GM19193 (cell line): ENCODE measurements at regions not wholly inside any gene's neighbourhood (a gene's known extent, or its start where the extent isn't known, plus 50 kb on each side); places are given as distances from the start of the nearest gene placed in this dataset.

Experiments
- POLR2A ChIP-seq: IDR thresholded peaks from 4 replicates; pipeline ENCODE4 v1.6.1; 2011; ENCODE audit not compliant: insufficient read depth, insufficient read length; ENCODE audit errors: extremely low read depth

- no peak for TF ChIP-seq POLR2A
Measured at GRCh38 chr2:234339011-234339410, 157.9 kb downstream of the ARL4C start.

DNA sequence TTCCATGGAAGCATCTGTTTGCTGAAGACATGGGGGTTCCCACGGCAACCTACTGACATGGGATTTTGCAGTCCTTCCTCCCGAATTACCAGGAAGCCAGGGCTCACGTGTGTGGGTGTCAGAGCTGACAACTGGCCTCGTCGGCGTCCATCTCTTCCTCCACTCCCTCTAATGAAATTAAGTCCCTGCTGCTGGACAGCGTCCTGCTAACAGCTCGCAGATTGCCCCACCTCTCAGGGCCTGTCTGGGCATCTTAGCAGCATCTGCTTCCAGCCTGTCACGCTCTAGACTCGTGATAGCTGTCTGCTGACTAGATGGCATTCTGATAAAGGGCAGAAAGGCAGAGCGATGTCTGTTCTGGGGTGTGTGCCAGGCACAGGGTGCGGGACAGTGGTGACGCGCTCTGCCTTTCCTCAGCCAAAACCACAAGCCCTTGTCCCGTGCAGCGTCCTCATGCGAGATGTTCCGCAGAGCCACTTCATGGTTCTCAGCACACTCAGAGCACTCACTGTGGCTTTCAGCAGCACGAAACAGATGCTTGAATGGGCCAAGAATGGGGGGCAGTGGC, 161.1 kb downstream of the ARL4C start:
- no peak for TF ChIP-seq POLR2A

DNA sequence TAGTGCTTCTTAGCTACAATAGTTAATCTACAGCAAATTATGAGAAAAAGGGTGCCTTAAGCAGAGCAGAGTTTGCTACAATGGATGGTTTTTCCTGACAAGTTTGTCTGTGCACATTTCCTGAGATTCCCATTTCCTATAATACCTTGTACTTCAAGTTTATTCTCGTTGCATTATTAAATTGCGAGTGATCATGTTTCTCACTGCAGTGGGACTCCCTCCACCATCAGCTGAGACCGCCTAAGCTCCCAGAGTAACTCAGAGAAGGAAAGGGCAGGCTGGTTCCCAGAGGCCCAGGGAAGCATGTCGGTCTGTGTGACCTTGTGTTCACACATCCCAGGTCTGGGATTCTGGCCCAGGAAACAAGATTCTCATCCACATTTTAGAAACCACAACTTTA, 162.1 kb downstream of the ARL4C start:
- no peak for TF ChIP-seq POLR2A

DNA sequence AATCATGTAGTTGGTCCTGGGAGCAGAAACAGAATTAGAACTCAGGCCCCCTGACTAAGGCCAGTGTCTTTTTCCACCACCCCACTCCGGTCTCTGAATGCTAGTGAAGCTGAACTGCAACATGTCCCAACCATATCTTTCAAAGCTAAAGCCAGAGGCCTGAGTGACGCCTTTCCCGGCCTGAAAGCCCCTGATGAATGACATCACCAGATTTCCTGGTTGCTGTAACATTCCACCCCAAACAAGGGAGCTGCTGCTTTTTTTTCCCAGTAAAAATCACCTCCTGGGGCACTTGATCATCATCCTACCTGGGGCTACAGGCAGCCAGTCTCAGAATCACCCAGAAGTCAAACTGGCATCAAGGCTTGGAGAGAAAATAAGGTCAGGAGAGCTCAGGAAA, 162.7 kb downstream of the ARL4C start:
- no peak for TF ChIP-seq POLR2A

GRCh38 chr2:234333168-234334130, 163.4 kb downstream of the ARL4C start:
- TF ChIP-seq POLR2A = no peak

- TF ChIP-seq POLR2A = no peak
Measured at GRCh38 chr2:234331966-234332365, 164.9 kb downstream of the ARL4C start.

GRCh38 chr2:234331566-234331965, 165.3 kb downstream of the ARL4C start:
- TF ChIP-seq POLR2A = no peak

DNA sequence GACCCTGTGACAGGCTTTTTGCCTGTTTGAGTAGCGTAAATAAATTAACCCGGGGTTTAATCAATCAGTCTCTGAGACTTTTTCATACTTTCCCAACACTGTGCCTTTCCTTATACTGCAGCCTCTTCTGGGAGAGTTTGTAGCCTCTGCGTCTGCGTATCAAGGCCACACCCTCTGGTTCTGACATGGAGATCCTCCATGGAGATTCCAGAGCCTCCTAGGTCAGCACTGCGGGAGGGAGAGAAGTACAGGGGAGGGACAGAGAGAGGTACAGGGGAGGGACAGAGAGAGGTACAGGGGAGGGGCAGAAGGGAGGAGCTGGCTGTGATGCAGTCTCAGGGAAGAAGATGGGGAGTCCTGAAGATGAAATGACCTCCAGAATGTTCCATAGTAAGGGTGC, 166.0 kb downstream of the ARL4C start:
- no peak for TF ChIP-seq POLR2A

GRCh38 chr2:234329202-234329960, 167.5 kb downstream of the ARL4C start:
- no peak for TF ChIP-seq POLR2A

GRCh38 chr2:234328444-234328990, 168.4 kb downstream of the ARL4C start:
- TF ChIP-seq POLR2A = no peak

DNA sequence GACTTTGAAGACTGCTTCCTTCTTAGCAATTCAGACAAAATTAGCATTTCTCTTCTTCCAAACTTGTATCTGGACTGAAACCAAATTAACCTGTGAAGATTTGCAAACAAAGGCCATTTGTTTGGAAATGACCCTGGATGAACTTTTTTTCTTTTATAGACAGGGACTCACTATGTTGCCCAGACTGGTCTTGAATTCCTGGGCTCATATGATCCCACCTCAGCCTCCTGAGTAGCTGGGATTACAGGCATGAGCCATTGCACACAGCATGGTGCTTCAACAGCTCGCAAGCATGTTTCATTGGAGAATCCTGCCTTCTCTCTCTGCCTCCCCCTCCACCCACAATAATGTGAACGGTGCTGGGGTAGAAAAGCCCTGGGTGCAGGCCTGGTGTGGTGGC, 170.2 kb downstream of the ARL4C start:
- TF ChIP-seq POLR2A = no peak

- no peak for TF ChIP-seq POLR2A
Measured at GRCh38 chr2:234324116-234324515, 172.8 kb downstream of the ARL4C start.

GRCh38 chr2:234322766-234323465, 174.0 kb downstream of the ARL4C start:
- TF ChIP-seq POLR2A = no peak

DNA sequence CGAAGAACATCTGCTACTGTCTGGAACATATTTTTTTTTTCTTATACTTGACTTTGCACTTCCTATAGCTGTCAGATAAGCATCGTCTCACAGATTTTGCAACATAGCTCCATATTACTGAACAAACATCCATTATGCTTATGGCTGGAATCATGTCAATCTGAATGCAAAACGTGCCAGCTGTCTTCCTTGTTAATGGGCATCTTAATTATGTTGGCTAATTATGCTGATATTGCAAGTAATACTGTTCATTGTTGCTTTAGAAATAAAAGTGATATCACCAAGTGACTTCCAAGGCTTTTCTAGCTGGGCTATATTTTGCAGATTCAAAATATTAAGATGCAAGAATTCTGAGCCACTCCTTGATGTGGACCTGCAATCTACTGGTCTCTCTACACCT, 176.8 kb downstream of the ARL4C start:
- TF ChIP-seq POLR2A = no peak

DNA sequence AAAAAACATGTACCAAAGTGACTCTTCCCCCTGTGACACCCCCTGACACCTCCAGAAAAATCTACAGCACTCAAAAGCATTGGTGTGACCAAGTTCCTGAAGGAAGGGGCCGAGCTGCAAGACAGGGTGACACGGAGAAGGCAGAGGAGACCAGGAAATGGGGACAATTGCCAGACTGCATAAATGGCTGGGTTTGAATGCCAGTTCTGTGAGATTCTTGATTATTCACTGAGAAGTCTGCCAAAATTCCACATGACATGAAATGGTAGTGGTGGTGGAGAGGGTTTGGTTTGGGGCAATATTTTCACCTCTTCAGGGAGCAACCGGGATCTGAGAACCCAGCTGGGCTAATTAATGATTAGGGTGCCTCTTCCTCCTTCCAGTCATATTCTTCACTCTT, 178.5 kb downstream of the ARL4C start:
- TF ChIP-seq POLR2A = no peak

DNA sequence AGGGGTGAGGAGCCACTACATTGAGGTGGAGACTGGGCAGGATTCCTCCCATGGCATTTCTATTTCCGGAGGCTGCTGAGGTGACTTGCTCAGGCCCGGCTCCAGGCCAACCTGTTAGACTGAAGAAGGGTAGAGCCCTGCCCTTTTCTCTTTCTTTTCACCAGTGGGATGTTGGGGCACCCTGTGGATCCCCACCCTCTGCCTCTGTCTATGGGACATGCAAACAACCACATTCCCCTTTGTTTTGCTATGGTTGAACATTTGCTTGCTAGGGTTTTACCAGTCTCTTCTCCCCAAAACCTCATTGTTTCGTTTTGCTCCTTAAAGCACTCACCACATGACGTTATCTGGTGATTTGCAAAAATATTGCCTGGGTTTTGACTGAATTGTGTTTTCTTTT, 183.3 kb downstream of the ARL4C start:
- TF ChIP-seq POLR2A = no peak

DNA sequence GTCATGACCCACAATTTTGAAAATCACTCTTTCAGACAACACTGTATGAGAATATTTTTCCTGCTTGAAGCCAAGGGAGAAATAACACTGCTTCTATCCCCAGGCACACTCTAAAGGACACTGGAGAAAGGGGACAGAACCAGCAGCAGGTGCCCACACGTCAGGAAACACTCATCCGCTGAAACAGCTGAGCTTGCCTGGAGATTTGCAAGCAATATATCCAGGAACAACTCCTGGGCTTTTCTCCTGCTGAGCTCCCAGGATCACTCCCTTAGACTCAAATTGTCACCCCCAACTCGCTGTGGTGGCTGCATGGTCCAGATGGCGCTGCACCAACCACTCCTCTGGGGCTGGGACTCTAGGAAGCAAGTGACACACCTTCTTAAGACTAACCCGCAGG, 186.7 kb downstream of the ARL4C start:
- TF ChIP-seq POLR2A = no peak
